ENCODE measurements at regions not wholly inside any gene's neighbourhood (a gene's known extent, or its start where the extent isn't known, plus 50 kb on each side); places are given as distances from the start of the nearest gene placed in this dataset.

- Histone ChIP-seq H3K9me3 (ENCODE audit: insufficient read depth, low read depth, low read length) (no peaks in the 10 kb centered on the region), H3K79me2 (ENCODE audit: insufficient read depth, low read length) (no peaks in the 10 kb centered on the region), H2AFZ (ENCODE audit: low read depth, low read length) (no peak overlapping the region), H4K20me1 (ENCODE audit: insufficient read depth, low read length) (no peaks in the 10 kb centered on the region), H3K4me3 (ENCODE audit: insufficient read depth, low read depth, low read length) (no peak overlapping the region), H3K4me1 (ENCODE audit: insufficient read depth, low read length) (peaks cover 38% of the 10 kb centered on the region), H3K27me3 (ENCODE audit: insufficient read depth, low read length) (no peaks in the 10 kb centered on the region), H3K9ac (ENCODE audit: low read length) (no peak overlapping the region), H3K36me3 (ENCODE audit: insufficient read depth, low read length) (no peaks in the 10 kb centered on the region), H3K4me2 (ENCODE audit: low read length) (no peak overlapping the region), H3K27ac (ENCODE audit: low read depth, low read length) (peak overlapping the region; percentile 99)
- no peaks in the 10 kb centered on the region for H3K9me3 Mint-ChIP-seq (ENCODE audit: unreplicated experiment)
- no peak overlapping the region for H3K27ac Mint-ChIP-seq (ENCODE audit: unreplicated experiment)
- FAIRE-seq: no peak
- peaks cover 2% of the 10 kb centered on the region for H3K27me3 Mint-ChIP-seq (ENCODE audit: low read depth, unreplicated experiment)
- H3K36me3 Mint-ChIP-seq (ENCODE audit: low read depth, unreplicated experiment): no peaks in the 10 kb centered on the region
- H3K4me1 Mint-ChIP-seq (ENCODE audit: low read depth, unreplicated experiment): peaks cover 38% of the 10 kb centered on the region
- no peak for TF ChIP-seq EZH2 (IDR thresholded peaks at IDR 0.05; ENCODE audit: insufficient read depth, low read length)
- no peak overlapping the region for H3K4me3 Mint-ChIP-seq (ENCODE audit: unreplicated experiment)
- DNase-seq (ENCODE audit: low read depth): peak; percentile 89
These were observed 180.1 kb downstream of the EN1 start for GRCh38 chr2:118667348-118667747.

- Mint-ChIP-seq H3K36me3 (ENCODE audit: low read depth, unreplicated experiment) (no peaks in the 10 kb centered on the region), H3K27me3 (ENCODE audit: low read depth, unreplicated experiment) (peaks cover 2% of the 10 kb centered on the region), H3K27ac (ENCODE audit: unreplicated experiment) (no peak overlapping the region), H3K9me3 (ENCODE audit: unreplicated experiment) (no peaks in the 10 kb centered on the region), H3K4me1 (ENCODE audit: low read depth, unreplicated experiment) (peaks cover 34% of the 10 kb centered on the region), H3K4me3 (ENCODE audit: unreplicated experiment) (no peak overlapping the region)
- no peaks in the 10 kb centered on the region for H4K20me1 ChIP-seq (ENCODE audit: insufficient read depth, low read length)
- H3K27me3 ChIP-seq (ENCODE audit: insufficient read depth, low read length): no peaks in the 10 kb centered on the region
- DNase-seq (ENCODE audit: low read depth): peak; percentile 72
- no peak overlapping the region for H3K4me2 ChIP-seq (ENCODE audit: low read length)
- H3K27ac ChIP-seq (ENCODE audit: low read depth, low read length): no peak overlapping the region
- no peaks in the 10 kb centered on the region for H3K9me3 ChIP-seq (ENCODE audit: insufficient read depth, low read depth, low read length)
- H2AFZ ChIP-seq (ENCODE audit: low read depth, low read length): no peak overlapping the region
- peaks cover 32% of the 10 kb centered on the region for H3K4me1 ChIP-seq (ENCODE audit: insufficient read depth, low read length)
- FAIRE-seq: no peak
- TF ChIP-seq CTCF (IDR thresholded peaks at IDR 0.05; ENCODE audit: insufficient read depth, low read depth, low read length) (no peak), EZH2 (IDR thresholded peaks at IDR 0.05; ENCODE audit: insufficient read depth, low read length) (no peak)
- H3K36me3 ChIP-seq (ENCODE audit: insufficient read depth, low read length): no peaks in the 10 kb centered on the region
- H3K79me2 ChIP-seq (ENCODE audit: insufficient read depth, low read length): no peaks in the 10 kb centered on the region
- no peak overlapping the region for H3K9ac ChIP-seq (ENCODE audit: low read length)
- H3K4me3 ChIP-seq (ENCODE audit: insufficient read depth, low read depth, low read length): no peak overlapping the region
These were observed 181.5 kb downstream of the EN1 start for GRCh38 chr2:118665784-118666529.

DNA sequence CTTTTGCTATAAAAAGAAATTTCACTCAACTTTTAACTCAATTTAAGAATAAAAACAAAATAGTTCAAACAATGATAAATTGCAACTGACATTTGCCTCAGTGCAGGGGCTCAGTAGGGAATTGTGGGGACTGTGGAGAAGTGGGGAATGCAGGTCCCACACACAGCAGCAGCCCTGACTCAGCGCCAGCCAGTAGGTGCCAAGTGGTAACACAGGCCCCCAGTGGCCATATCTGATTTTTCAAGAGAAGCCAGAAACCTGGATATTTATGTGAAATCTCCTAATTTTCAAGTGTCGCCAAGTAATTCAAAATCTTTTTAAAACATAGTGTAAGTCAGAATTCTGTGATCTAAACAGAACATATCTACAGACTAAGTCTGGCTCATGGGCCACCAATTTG, 186.3 kb downstream of the EN1 start:
- no peak overlapping the region for H3K4me3 Mint-ChIP-seq (ENCODE audit: unreplicated experiment)
- Histone ChIP-seq H3K4me1 (ENCODE audit: insufficient read depth, low read length) (no peaks in the 10 kb centered on the region), H3K4me3 (ENCODE audit: insufficient read depth, low read depth, low read length) (no peak overlapping the region), H3K9ac (ENCODE audit: low read length) (no peak overlapping the region), H3K79me2 (ENCODE audit: insufficient read depth, low read length) (no peaks in the 10 kb centered on the region), H3K27me3 (ENCODE audit: insufficient read depth, low read length) (no peaks in the 10 kb centered on the region), H3K27ac (ENCODE audit: low read depth, low read length) (no peak overlapping the region), H3K4me2 (ENCODE audit: low read length) (no peak overlapping the region), H3K36me3 (ENCODE audit: insufficient read depth, low read length) (no peaks in the 10 kb centered on the region), H3K9me3 (ENCODE audit: insufficient read depth, low read depth, low read length) (no peaks in the 10 kb centered on the region), H4K20me1 (ENCODE audit: insufficient read depth, low read length) (no peaks in the 10 kb centered on the region), H2AFZ (ENCODE audit: low read depth, low read length) (no peak overlapping the region)
- H3K27me3 Mint-ChIP-seq (ENCODE audit: low read depth, unreplicated experiment): peaks cover 2% of the 10 kb centered on the region
- FAIRE-seq: no peak
- DNase-seq (ENCODE audit: low read depth): no peak
- no peak overlapping the region for H3K27ac Mint-ChIP-seq (ENCODE audit: unreplicated experiment)
- peak; percentile 14 for TF ChIP-seq CTCF (IDR thresholded peaks at IDR 0.05; ENCODE audit: insufficient read depth, low read depth, low read length)
- no peak for TF ChIP-seq EZH2 (IDR thresholded peaks at IDR 0.05; ENCODE audit: insufficient read depth, low read length)
- no peaks in the 10 kb centered on the region for H3K36me3 Mint-ChIP-seq (ENCODE audit: low read depth, unreplicated experiment)
- no peaks in the 10 kb centered on the region for H3K9me3 Mint-ChIP-seq (ENCODE audit: unreplicated experiment)
- peaks cover 6% of the 10 kb centered on the region for H3K4me1 Mint-ChIP-seq (ENCODE audit: low read depth, unreplicated experiment)
